ENCODE measurements at regions not wholly inside any gene's neighbourhood (a gene's known extent, or its start where the extent isn't known, plus 50 kb on each side); places are given as distances from the start of the nearest gene placed in this dataset.

- 10 to 20% (median 13%) methylated on average over 1 of the region's 1 CpG for WGBS, 3 donors
- ATAC-seq (peak in 2 of 4 donors; percentile 32 to 40), DNase-seq (no peak)
- H3K9me3 ChIP-seq, result no peaks in the 10 kb centered on the region
- H3K27me3 ChIP-seq (ENCODE audit: insufficient read depth in 3 of 3, low read length in 2 of 3), result no peaks in the 10 kb centered on the region
- H3K36me3 ChIP-seq (ENCODE audit: insufficient read depth in 1 of 2, low read depth in 1 of 2), result no peaks in the 10 kb centered on the region
- TF ChIP-seq CTCF (IDR thresholded peaks at IDR 0.05), result no peak
- H3K4me1 ChIP-seq, result no peaks in the 10 kb centered on the region
- no peak overlapping the region for H3K27ac ChIP-seq
- intact Hi-C loops (cut with DNase I), result no loop called here
- no peak overlapping the region for H3K4me3 ChIP-seq
Observed at GRCh38 chr11:19320827-19321226, 80.1 kb upstream of the E2F8 start.

GRCh38 chr11:19316434-19316833 lies 75.7 kb upstream of the E2F8 start:
- WGBS, 3 donors, result 24 to 39% (median 27%) methylated on average over 7 of the region's 7 CpGs
- peak in 3 of 4 donors; percentile 37 to 62 (median 60) for ATAC-seq

GRCh38 chr11:19315511-19315910 lies 74.8 kb upstream of the E2F8 start:
- intact Hi-C loops (cut with DNase I), result loop anchor here in 1 of 2 donors (5.0 kb wide), 1 partner anchor 237 kb away; no protein-coding TSS in a partner anchor
- no peak for ATAC-seq
- no peak overlapping the region for H3K4me3 ChIP-seq
- DNase-seq, result no peak
- H3K36me3 ChIP-seq (ENCODE audit: insufficient read depth in 1 of 2, low read depth in 1 of 2), result no peaks in the 10 kb centered on the region
- WGBS, 3 donors, result 64 to 82% (median 78%) methylated on average over 2 of the region's 2 CpGs
- no peak for TF ChIP-seq CTCF (IDR thresholded peaks at IDR 0.05)
- H3K9me3 ChIP-seq, result no peaks in the 10 kb centered on the region
- no peak overlapping the region for H3K27ac ChIP-seq
- H3K27me3 ChIP-seq (ENCODE audit: insufficient read depth in 3 of 3, low read length in 2 of 3), result no peaks in the 10 kb centered on the region
- H3K4me1 ChIP-seq, result no peaks in the 10 kb centered on the region

More at GRCh38 chr11:19316434-19316833, 75.7 kb upstream of the E2F8 start:
- Histone ChIP-seq H3K9me3 (no peaks in the 10 kb centered on the region), H3K27me3 (ENCODE audit: insufficient read depth in 3 of 3, low read length in 2 of 3) (no peaks in the 10 kb centered on the region), H3K4me1 (no peaks in the 10 kb centered on the region), H3K4me3 (no peak overlapping the region), H3K36me3 (ENCODE audit: insufficient read depth in 1 of 2, low read depth in 1 of 2) (no peaks in the 10 kb centered on the region), H3K27ac (no peak overlapping the region)
- peak; percentile 66 to 73 for DNase-seq
- no peak for TF ChIP-seq CTCF (IDR thresholded peaks at IDR 0.05)
- intact Hi-C loops (cut with DNase I), result loop anchor here in 1 of 2 donors (5.0 kb wide), 1 partner anchor 236 kb away; no protein-coding TSS in a partner anchor

GRCh38 chr11:19313140-19313539 lies 72.4 kb upstream of the E2F8 start:
- Histone ChIP-seq H3K36me3 (ENCODE audit: insufficient read depth in 1 of 2, low read depth in 1 of 2) (no peaks in the 10 kb centered on the region), H3K4me3 (no peak overlapping the region), H3K27me3 (ENCODE audit: insufficient read depth in 3 of 3, low read length in 2 of 3) (no peaks in the 10 kb centered on the region), H3K4me1 (no peaks in the 10 kb centered on the region), H3K9me3 (no peaks in the 10 kb centered on the region), H3K27ac (no peak overlapping the region)
- intact Hi-C loops (cut with DNase I), result no loop called here
- WGBS, 3 donors, result 33 to 64% (median 47%) methylated on average over 1 of the region's 1 CpG
- TF ChIP-seq CTCF (IDR thresholded peaks at IDR 0.05), result no peak
- no peak for ATAC-seq
- no peak for DNase-seq
